Gastroesophageal sphincter (tissue), 3 donors: ENCODE measurements at regions not wholly inside any gene's neighbourhood (a gene's known extent, or its start where the extent isn't known, plus 50 kb on each side); places are given as distances from the start of the nearest gene placed in this dataset.

ENCODE experiments used
- CTCF ChIP-seq, 4 experiments: fragments of 200-600 bp in 2 of 4; fragments of 450-650 bp in 2 of 4; sonication (generic) in 1 of 4; IDR thresholded peaks; one replicate each; pipeline ENCODE4 v1.5.1; 2017 to 2019; ENCODE audit warnings: antibody characterized with exemption in 4 of 4, mild to moderate bottlenecking in 2 of 4, moderate library complexity in 2 of 4
- EP300 ChIP-seq: sonication (generic); formaldehyde crosslinking; IDR thresholded peaks from one replicate; pipeline ENCODE4 v1.6.1; 2017; ENCODE audit warnings: antibody characterized with exemption, mild to moderate bottlenecking
- POLR2A ChIP-seq, 2 donors: fragments of 450-650 bp; IDR thresholded peaks; one replicate each; pipeline ENCODE4 v1.6.1; 2017; ENCODE audit warnings: antibody characterized with exemption in 2 of 2, mild to moderate bottlenecking in 2 of 2, moderate library complexity in 1 of 2
- POLR2AphosphoS5 ChIP-seq: sonication (generic); formaldehyde crosslinking; IDR thresholded peaks from one replicate; pipeline ENCODE4 v1.6.1; 2017; ENCODE audit warnings: antibody characterized with exemption

GRCh38 chr3:110779581-110779980 lies 292.0 kb upstream of the NECTIN3 start:
- TF ChIP-seq CTCF (IDR thresholded peaks at IDR 0.05) (no peak), POLR2AphosphoS5 (no peak), POLR2A (IDR thresholded peaks at IDR 0.05) (no peak), EP300 (no peak)
